Thyroid gland (tissue), 4 donors: ENCODE measurements at regions not wholly inside any gene's neighbourhood (a gene's known extent, or its start where the extent isn't known, plus 50 kb on each side); places are given as distances from the start of the nearest gene placed in this dataset.

Experiments
- DNase-seq, 2 donors: peaks; one replicate each; pipeline ENCODE4 v3.0.0-alpha.2; 2019
- H3K27ac ChIP-seq, 3 donors: fragments of 200-600 bp; sonication (generic); 1 replicate in 2 of 3; 2 replicates in 1 of 3; pipeline ENCODE4 v1.5.1; 2016 to 2019; ENCODE audit warnings: mild to moderate bottlenecking in 1 of 3, moderate library complexity in 1 of 3
- H3K27me3 ChIP-seq: fragments of 200-600 bp; sonication (generic); one replicate; pipeline ENCODE4 v1.5.1; 2019
- H3K36me3 ChIP-seq, 2 donors: fragments of 200-600 bp; sonication (generic); one replicate each; pipeline ENCODE4 v1.5.1; 2016 to 2019
- H3K4me1 ChIP-seq, 2 donors: fragments of 200-600 bp; sonication (generic); one replicate each; pipeline ENCODE4 v1.5.1; 2017 to 2019
- H3K4me3 ChIP-seq, 3 donors: fragments of 200-600 bp; sonication (generic); replicated peaks in 1 of 3; 1 replicate in 2 of 3; 2 replicates in 1 of 3; pipeline ENCODE4 v1.5.1; 2016; ENCODE audit warnings: mild to moderate bottlenecking in 1 of 3
- H3K9me3 ChIP-seq: fragments of 200-600 bp; sonication (generic); one replicate; pipeline ENCODE4 v1.5.1; 2017
- POLR2A ChIP-seq, 2 donors: fragments of 450-650 bp; IDR thresholded peaks; one replicate each; pipeline ENCODE4 v1.6.1; 2017; ENCODE audit warnings: antibody characterized with exemption in 2 of 2, mild to moderate bottlenecking in 2 of 2, moderate library complexity in 1 of 2
- WGBS, 2 donors: methylation state at CpG; one replicate each; pipeline ENCODE4 v1.1.5; 2017; 5-methylcytosine and 5-hydroxymethylcytosine counted together
- intact Hi-C: fragments of 100-400 bp; cut with DNase I; formaldehyde crosslinking; loops from one replicate; pipeline ENCODE4 v1.15.1; 2023
- TF ChIP-seq, protein P1 (sequence below), 6 experiments: fragments of 200-600 bp in 3 of 6; fragments of 450-650 bp in 3 of 6; sonication (generic) in 3 of 6; IDR thresholded peaks; one replicate each; pipeline ENCODE4 v1.5.1; 2016 to 2019; ENCODE audit warnings: antibody characterized with exemption in 6 of 6, mild to moderate bottlenecking in 2 of 6, inconsistent platforms in 1 of 6, moderate library complexity in 1 of 6

DNA sequence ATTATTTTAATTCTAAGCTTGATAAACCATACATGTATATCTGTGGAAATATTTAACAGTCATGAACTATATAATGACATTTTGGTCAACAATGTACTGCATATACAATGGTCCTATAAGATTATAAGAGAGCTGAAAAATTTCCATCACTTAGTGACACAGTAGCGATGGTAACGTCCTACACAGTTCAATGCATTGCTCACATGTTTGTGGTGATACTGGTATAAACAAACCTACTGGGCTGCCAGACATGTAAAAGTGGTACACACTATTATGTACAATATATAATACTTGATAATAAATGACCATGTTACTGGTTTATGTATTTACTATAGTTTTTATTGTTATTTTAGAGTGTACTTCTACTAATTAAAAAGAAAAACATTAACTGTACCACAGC, 841.9 kb downstream of the LTN1 start:
- Histone ChIP-seq H3K36me3 (no peaks in the 10 kb centered on the region), H3K27ac (no peak overlapping the region), H3K4me1 (peaks cover 0 to 6% of the 10 kb centered on the region in 2 donors), H3K9me3 (no peaks in the 10 kb centered on the region), H3K4me3 (no peak overlapping the region), H3K27me3 (no peaks in the 10 kb centered on the region)
- intact Hi-C loops = no loop called here
- TF ChIP-seq, protein P1, sequence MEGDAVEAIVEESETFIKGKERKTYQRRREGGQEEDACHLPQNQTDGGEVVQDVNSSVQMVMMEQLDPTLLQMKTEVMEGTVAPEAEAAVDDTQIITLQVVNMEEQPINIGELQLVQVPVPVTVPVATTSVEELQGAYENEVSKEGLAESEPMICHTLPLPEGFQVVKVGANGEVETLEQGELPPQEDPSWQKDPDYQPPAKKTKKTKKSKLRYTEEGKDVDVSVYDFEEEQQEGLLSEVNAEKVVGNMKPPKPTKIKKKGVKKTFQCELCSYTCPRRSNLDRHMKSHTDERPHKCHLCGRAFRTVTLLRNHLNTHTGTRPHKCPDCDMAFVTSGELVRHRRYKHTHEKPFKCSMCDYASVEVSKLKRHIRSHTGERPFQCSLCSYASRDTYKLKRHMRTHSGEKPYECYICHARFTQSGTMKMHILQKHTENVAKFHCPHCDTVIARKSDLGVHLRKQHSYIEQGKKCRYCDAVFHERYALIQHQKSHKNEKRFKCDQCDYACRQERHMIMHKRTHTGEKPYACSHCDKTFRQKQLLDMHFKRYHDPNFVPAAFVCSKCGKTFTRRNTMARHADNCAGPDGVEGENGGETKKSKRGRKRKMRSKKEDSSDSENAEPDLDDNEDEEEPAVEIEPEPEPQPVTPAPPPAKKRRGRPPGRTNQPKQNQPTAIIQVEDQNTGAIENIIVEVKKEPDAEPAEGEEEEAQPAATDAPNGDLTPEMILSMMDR (IDR thresholded peaks at IDR 0.05) = no peak
- 94 to 98% methylated on average over 2 of the region's 2 CpGs for WGBS, 2 donors
- DNase-seq = no peak

DNA sequence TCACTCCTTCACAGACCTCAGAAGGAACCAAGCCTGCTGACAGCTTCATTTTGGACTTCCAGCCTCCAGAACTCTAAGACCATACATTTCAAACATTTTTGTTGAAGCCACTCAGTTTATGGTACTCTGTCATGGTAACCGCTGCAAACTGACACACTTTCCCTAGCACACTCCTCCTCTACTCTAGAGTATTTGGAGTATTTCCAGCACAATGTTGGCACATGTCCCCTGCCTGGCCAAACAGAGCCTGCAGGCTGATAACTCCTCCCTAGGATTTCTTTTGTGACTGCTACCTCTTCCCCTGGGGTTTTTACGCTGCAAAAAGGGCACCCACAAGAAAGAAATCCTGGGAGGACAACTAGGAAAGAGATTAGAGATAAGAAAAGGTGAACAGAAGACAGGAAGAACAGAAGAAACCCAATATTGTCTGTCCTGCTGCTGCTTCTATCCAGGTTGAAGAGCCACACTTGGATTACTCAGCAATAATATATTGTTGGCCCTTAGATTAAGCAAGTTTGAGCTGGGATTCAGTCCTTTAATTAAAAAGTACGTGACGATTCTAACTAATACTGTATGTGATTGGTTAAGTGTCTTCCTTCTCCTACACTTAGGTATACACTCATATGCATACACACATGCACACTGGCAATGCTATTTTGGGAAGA, 844.1 kb downstream of the LTN1 start:
- intact Hi-C loops = no loop called here
- no peaks in the 10 kb centered on the region for H3K9me3 ChIP-seq

DNA sequence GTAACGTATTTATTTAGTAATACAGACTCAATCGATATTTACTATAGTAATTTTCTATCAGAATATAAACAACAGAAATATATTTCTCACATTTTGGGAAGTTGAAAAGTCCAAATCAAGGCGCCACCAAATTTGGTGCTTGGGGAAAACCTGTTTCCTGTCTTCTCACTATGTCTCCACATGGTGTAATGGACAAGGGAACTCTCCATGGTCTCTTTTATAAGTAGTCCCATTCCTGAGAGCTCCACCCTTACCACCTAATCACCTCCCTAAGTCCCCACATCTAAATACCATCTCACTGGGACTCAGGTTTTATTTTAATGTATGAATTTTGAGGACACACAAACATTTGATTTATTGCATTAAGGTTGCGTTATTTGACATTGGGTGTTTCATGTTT, 848.0 kb downstream of the LTN1 start:
- Histone ChIP-seq H3K4me1 (peaks cover 0 to 6% of the 10 kb centered on the region in 2 donors), H3K27me3 (no peaks in the 10 kb centered on the region), H3K4me3 (no peak overlapping the region), H3K36me3 (no peaks in the 10 kb centered on the region), H3K9me3 (no peaks in the 10 kb centered on the region), H3K27ac (no peak overlapping the region)
- TF ChIP-seq POLR2A (IDR thresholded peaks at IDR 0.05) = no peak
- TF ChIP-seq, protein P1 (IDR thresholded peaks at IDR 0.05) = no peak
- WGBS, 2 donors = 94 to 96% methylated on average over 4 of the region's 4 CpGs
- DNase-seq = no peak
- intact Hi-C loops = no loop called here

More for the DNA sequence above, 844.1 kb downstream of the LTN1 start:
- no peak overlapping the region for H3K27ac ChIP-seq
- 63 to 74% methylated on average over 4 of the region's 4 CpGs for WGBS, 2 donors
- no peaks in the 10 kb centered on the region for H3K36me3 ChIP-seq
- H3K27me3 ChIP-seq = no peaks in the 10 kb centered on the region
- H3K4me1 ChIP-seq = peaks cover 0 to 6% of the 10 kb centered on the region in 2 donors
- H3K4me3 ChIP-seq = no peak overlapping the region
- TF ChIP-seq, protein P1 (IDR thresholded peaks at IDR 0.05) = no peak
- TF ChIP-seq POLR2A (IDR thresholded peaks at IDR 0.05) = no peak
- peak; percentile 30 to 58 for DNase-seq

DNA sequence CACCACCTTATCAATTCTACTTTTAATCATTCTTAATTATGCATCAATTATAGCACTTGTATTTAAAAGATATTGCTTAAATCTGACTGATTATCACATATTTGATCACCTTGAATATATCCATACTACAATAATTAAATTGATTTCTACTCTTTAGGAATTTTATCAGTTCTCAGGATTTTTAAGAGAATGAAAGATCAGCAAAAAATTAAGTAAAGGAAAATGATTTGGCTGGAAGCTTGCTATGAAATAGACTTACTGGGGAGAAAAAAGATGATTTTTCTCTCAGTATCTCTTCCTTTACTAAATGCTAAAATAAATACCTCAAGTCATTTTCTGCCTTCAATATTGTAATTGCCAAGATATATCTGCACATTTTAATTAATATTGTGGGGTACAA, 848.6 kb downstream of the LTN1 start:
- intact Hi-C loops = no loop called here
- H3K4me3 ChIP-seq = no peak overlapping the region
- no peak for TF ChIP-seq POLR2A (IDR thresholded peaks at IDR 0.05)
- TF ChIP-seq, protein P1 (IDR thresholded peaks at IDR 0.05) = no peak
- peaks cover 0 to 6% of the 10 kb centered on the region in 2 donors for H3K4me1 ChIP-seq
- H3K36me3 ChIP-seq = no peaks in the 10 kb centered on the region
- no peaks in the 10 kb centered on the region for H3K9me3 ChIP-seq
- DNase-seq = no peak
- no peaks in the 10 kb centered on the region for H3K27me3 ChIP-seq
- no peak overlapping the region for H3K27ac ChIP-seq

DNA sequence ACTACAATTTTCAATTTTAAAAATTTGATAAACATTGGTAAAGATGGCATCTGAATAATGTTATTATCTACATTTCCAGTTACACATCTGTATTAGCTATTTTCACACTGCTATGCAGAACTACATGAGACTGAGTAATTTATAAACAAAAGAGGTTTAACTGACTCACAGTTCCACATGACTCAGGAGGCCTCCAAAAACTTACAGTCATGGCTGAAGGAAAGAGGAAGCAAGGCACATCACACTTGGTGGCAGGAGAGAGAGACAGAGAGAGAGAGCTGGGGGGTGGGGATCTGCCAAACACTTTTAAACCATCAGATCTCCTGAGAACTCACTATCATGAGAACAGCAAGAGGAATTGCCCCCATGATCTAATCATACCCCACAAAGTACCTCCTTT, 850.0 kb downstream of the LTN1 start:
- no peak overlapping the region for H3K27ac ChIP-seq
- H3K4me1 ChIP-seq = no peaks in the 10 kb centered on the region
- intact Hi-C loops = no loop called here
- H3K27me3 ChIP-seq = no peaks in the 10 kb centered on the region
- no peak for DNase-seq
- no peaks in the 10 kb centered on the region for H3K36me3 ChIP-seq
- H3K4me3 ChIP-seq = no peak overlapping the region
- TF ChIP-seq, protein P1 (IDR thresholded peaks at IDR 0.05) = no peak
- no peak for TF ChIP-seq POLR2A (IDR thresholded peaks at IDR 0.05)
- H3K9me3 ChIP-seq = no peaks in the 10 kb centered on the region
